ENCODE measurements at regions not wholly inside any gene's neighbourhood (a gene's known extent, or its start where the extent isn't known, plus 50 kb on each side); places are given as distances from the start of the nearest gene placed in this dataset.
"Not testable (repeated sequence)": the region's sequence is repeated elsewhere in the genome, so short reads cannot be mapped to it uniquely, and the experiment has no call there.

- DNase-seq, result no peak
These were observed 162.2 kb downstream of the GJA1 start for GRCh38 chr6:121597654-121598053.

GRCh38 chr6:121599331-121599730, 163.9 kb downstream of the GJA1 start:
- not testable (repeated sequence) for DNase-seq

- DNase-seq, result no peak
These were observed 165.1 kb downstream of the GJA1 start for GRCh38 chr6:121600389-121601168.

GRCh38 chr6:121603486-121603885, 168.0 kb downstream of the GJA1 start:
- no peak for DNase-seq

GRCh38 chr6:121607721-121608120, 172.3 kb downstream of the GJA1 start:
- no peak for DNase-seq

GRCh38 chr6:121608270-121608669, 172.8 kb downstream of the GJA1 start:
- no peak for DNase-seq

- no peak for DNase-seq
These were observed 173.8 kb downstream of the GJA1 start for GRCh38 chr6:121609281-121609680.

GRCh38 chr6:121612927-121613326, 177.5 kb downstream of the GJA1 start:
- DNase-seq, result no peak

GRCh38 chr6:121614115-121614514, 178.7 kb downstream of the GJA1 start:
- DNase-seq, result no peak

- no peak for DNase-seq
These were observed 180.0 kb downstream of the GJA1 start for GRCh38 chr6:121615493-121615892.

- no peak for DNase-seq
These were observed 181.0 kb downstream of the GJA1 start for GRCh38 chr6:121616406-121616805.

- no peak for DNase-seq
These were observed 181.9 kb downstream of the GJA1 start for GRCh38 chr6:121617388-121617787.

GRCh38 chr6:121619013-121619412, 183.6 kb downstream of the GJA1 start:
- no peak for DNase-seq

- no peak for DNase-seq
These were observed 184.7 kb downstream of the GJA1 start for GRCh38 chr6:121619987-121620740.

GRCh38 chr6:121627761-121628160, 192.3 kb downstream of the GJA1 start:
- DNase-seq, result no peak

- DNase-seq, result no peak
These were observed 195.3 kb downstream of the GJA1 start for GRCh38 chr6:121630716-121631115.

GRCh38 chr6:121631752-121632151, 196.3 kb downstream of the GJA1 start:
- not testable (repeated sequence) for DNase-seq

- DNase-seq, result no peak
These were observed 197.9 kb downstream of the GJA1 start for GRCh38 chr6:121633309-121633708.

- not testable (repeated sequence) for DNase-seq
These were observed 199.1 kb downstream of the GJA1 start for GRCh38 chr6:121634586-121634985.

- no peak for DNase-seq
These were observed 199.9 kb downstream of the GJA1 start for GRCh38 chr6:121635355-121635754.

- DNase-seq, result not testable (repeated sequence)
These were observed 200.8 kb downstream of the GJA1 start for GRCh38 chr6:121636217-121636616.

- DNase-seq, result no peak
These were observed 203.6 kb downstream of the GJA1 start for GRCh38 chr6:121639021-121639420.

GRCh38 chr6:121641158-121641557, 205.7 kb downstream of the GJA1 start:
- DNase-seq, result no peak

GRCh38 chr6:121645100-121645745, 209.8 kb downstream of the GJA1 start:
- DNase-seq, result peak; percentile 2

All from hematopoietic multipotent progenitor cell treated with erythropoietin and hydrocortisone succinate and interleukin-3 and kit ligand, for 8 days (in vitro differentiated cells).